Stimulated activated CD4-positive, alpha-beta T cell treated with anti-CD3 and anti-CD28 coated beads, Interleukin-2, amount 100 ng/mL, for 48 hours (primary cell): ENCODE measurements at regions not wholly inside any gene's neighbourhood (a gene's known extent, or its start where the extent isn't known, plus 50 kb on each side); places are given as distances from the start of the nearest gene placed in this dataset.
"Not testable (repeated sequence)": the region's sequence is repeated elsewhere in the genome, so short reads cannot be mapped to it uniquely, and the experiment has no call there.

Experiments used
- DNase-seq, 2 donors: peaks; one replicate each; pipeline ENCODE4 v3.0.0-alpha.2; 2020

GRCh38 chr6:11320914-11321597 is 88.6 kb upstream of the NEDD9 start:
- DNase-seq = no peak

GRCh38 chr6:11318835-11319813 is 86.7 kb upstream of the NEDD9 start:
- DNase-seq = no peak

- DNase-seq = peak; percentile 59 to 60
Measured at GRCh38 chr6:11317885-11318771, 85.7 kb upstream of the NEDD9 start.

- no peak for DNase-seq
Measured at GRCh38 chr6:11315743-11316437, 83.4 kb upstream of the NEDD9 start.

GRCh38 chr6:11313207-11313606 is 80.7 kb upstream of the NEDD9 start:
- DNase-seq = no peak

- no peak for DNase-seq
Measured at GRCh38 chr6:11311970-11312369, 79.5 kb upstream of the NEDD9 start.

GRCh38 chr6:11309947-11310665 is 77.6 kb upstream of the NEDD9 start:
- DNase-seq = no peak

- no peak for DNase-seq
Measured at GRCh38 chr6:11307226-11307625, 74.8 kb upstream of the NEDD9 start.

- no peak for DNase-seq
Measured at GRCh38 chr6:11304946-11305345, 72.5 kb upstream of the NEDD9 start.

GRCh38 chr6:11299876-11300428 is 67.5 kb upstream of the NEDD9 start:
- DNase-seq = not testable (repeated sequence)

GRCh38 chr6:11299421-11299784 is 66.9 kb upstream of the NEDD9 start:
- DNase-seq = not testable (repeated sequence)

GRCh38 chr6:11298651-11299420 is 66.4 kb upstream of the NEDD9 start:
- no peak for DNase-seq

- DNase-seq = no peak
Measured at GRCh38 chr6:11297376-11297729, 64.9 kb upstream of the NEDD9 start.

- no peak for DNase-seq
Measured at GRCh38 chr6:11296449-11297375, 64.2 kb upstream of the NEDD9 start.

GRCh38 chr6:11295969-11296368 is 63.5 kb upstream of the NEDD9 start:
- no peak for DNase-seq

GRCh38 chr6:11294228-11294627 is 61.8 kb upstream of the NEDD9 start:
- DNase-seq = no peak

- DNase-seq = no peak
Measured at GRCh38 chr6:11292594-11293236, 60.2 kb upstream of the NEDD9 start.

- no peak for DNase-seq
Measured at GRCh38 chr6:11292091-11292490, 59.6 kb upstream of the NEDD9 start.

GRCh38 chr6:11291582-11291981 is 59.1 kb upstream of the NEDD9 start:
- no peak for DNase-seq
